HG03342 (cell line): ENCODE measurements at regions not wholly inside any gene's neighbourhood (a gene's known extent, or its start where the extent isn't known, plus 50 kb on each side); places are given as distances from the start of the nearest gene placed in this dataset.

Experiments
- ATAC-seq: cut with Tn5 transposase; IDR thresholded peaks from one replicate; pipeline ENCODE4 v1.9.1; 2021; ENCODE audit warnings: mild to moderate bottlenecking, moderate library complexity; ENCODE audit not compliant: unreplicated experiment

DNA sequence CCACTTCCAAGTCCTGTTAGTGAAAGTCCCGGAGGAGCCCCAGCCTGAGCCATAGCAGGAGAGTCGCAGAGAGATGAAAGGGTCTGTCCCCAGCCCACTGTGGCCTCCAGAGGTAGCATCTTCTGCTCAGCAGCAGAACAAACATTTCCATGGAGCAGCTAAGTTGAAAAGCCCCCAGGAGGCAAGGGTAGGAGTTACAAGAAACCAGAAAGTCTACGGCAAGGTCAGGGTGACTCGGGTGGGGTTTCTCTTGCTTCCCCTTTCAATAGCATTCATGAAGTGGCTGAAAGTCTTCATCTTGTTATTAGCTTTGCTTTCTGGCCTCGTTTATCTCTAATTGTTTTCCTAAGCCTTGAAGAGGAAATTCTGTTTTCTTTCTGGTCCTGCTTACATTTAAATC, 151.2 kb upstream of the DIO3 start:
- no peak for ATAC-seq

DNA sequence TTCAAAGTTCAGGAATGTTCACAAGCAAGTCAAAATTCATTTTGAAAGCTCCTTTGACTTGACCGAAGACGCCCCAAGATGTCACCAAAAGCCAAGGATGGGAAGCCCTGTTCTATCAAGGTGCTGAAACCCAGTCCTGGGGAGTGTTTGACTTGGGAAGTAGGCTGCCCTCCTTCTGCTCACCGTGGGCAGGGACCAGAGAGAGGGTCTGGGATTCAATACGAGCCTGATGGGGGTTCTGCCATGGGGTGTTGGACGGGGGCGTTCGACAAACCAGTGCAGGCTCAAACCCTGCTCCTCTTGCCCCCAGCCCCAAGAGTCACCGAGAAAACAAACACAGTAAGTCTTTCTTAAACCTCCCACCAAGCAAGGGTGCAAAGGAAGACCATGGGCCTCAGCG, 150.1 kb upstream of the DIO3 start:
- no peak for ATAC-seq

DNA sequence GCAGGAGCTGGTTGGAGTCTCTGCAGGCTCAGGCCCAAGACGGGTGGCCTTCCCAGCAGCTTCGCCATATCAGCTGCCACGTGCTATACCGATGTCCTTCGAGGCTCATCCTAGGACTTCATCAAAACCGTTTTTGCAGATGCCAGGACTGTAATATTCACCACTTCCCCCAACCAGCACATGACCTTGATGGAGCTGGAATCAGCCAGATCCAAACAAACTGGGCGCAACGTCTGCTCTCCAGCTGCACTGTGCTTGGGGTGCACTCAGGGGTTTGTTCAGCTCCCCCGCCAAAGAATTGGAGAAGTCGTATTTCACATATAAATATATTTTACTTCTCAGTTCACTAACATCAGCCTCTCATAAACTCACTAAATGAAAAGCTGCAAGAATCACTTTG, 149.5 kb upstream of the DIO3 start:
- no peak for ATAC-seq

DNA sequence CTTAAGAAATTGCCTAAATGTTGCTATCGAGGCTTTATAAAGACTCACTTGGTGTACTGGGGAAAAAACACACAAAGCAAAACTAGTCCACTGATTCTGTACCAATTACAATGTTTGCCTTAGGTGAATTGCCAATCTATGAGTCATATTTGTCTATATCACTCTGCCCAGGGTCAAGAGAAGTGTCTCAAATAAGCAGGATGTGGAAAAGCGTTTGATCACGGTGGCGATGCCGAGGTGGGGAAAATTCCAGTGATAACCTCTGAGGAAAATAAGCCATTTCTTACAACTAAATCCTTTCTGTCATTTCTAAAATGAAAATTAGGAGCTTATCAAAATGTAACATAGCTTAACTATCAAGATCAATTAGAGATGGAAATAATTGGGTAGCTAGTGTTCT, 148.6 kb upstream of the DIO3 start:
- no peak for ATAC-seq

DNA sequence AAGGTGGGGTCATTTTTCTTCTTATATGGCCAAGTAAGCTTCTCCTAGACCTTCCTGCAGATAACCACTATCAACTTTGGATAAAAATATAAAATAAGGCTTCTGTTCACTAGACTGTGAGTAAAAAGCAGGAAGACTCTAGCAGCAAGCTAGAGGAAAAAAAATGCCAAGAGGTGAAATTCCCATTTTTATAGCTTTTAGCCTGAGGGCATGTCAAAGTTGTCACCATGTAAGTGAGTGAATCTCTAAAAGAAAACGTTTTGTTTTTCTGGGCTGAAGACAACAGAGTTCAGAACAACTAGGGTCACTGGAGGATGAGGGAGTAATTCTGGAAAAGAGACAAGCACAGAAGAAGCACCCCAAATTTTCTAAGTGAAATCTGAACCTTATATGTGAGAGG, 143.9 kb upstream of the DIO3 start:
- no peak for ATAC-seq

DNA sequence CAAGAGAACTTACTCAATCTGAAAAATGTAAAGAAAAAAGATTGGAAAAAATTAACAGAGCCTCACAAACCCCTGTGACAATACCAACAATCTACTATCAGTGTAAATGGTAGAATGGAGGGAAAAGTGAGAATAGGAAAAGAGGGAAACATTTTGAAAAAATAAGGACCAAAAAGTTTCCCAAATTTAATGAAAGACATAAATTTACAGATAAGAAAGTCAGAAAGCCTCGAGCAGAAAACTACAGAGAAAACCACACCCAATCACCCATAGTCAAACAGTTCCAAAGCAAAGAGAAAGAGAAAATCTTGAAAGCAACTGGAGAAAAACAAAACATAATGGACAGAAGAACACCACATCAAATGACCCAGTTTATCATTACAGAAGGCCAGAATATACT, 142.7 kb upstream of the DIO3 start:
- ATAC-seq, result no peak

DNA sequence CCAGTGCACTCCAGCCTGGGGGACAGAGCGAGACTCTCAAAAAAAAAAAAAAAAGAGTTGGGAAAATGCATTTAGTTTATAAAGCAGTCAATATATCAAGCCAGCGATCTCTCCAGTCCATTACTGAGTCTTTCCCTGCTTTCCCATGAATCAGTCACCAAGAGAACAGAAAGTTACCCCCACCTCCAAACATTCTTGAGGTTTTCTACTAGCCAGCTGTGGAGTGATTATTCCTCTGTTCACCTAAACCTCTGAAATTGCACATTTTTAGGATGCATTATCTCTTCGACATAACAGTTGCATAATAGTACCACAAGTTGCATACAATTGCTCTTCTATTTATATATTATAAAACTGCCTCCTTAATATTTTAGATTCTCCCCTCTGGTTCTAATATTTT, 134.8 kb upstream of the DIO3 start:
- no peak for ATAC-seq

DNA sequence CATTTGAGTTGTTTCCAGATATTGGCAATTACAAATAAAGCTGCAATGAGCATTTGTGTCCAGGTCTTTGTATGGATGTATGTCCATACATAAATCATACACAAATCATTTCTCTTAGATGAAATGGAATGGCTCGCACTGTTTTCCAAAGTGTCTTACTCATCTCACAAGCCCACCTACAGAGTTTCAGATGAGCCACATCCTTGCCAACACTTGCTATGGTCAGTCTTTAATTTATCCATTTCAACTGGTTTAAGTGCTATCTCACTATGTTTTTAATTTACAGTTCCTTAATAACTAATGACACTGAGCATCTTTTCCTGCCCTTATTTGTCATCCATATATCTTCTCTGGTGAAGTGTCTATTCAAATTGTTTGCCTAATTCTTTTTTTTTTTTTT, 132.9 kb upstream of the DIO3 start:
- no peak for ATAC-seq

DNA sequence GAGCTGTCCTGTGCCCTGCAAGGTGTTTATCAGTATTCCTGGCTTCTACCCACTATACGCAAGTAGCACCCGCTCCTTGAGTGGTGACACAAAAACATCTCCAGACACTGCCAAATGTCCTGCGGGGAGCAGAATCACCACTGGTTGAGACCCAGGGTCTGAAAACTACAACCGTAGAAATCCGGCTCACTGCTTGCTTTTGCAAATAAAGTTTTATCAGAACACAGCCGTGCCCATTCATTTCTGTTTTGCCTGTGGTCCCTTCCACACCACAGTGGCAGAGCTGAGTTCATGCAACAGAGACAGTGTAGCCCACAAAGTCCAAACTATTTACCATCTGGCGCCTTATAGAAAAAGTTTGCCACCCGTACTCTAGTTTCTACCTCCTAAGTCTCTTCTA, 125.7 kb upstream of the DIO3 start:
- no peak for ATAC-seq

DNA sequence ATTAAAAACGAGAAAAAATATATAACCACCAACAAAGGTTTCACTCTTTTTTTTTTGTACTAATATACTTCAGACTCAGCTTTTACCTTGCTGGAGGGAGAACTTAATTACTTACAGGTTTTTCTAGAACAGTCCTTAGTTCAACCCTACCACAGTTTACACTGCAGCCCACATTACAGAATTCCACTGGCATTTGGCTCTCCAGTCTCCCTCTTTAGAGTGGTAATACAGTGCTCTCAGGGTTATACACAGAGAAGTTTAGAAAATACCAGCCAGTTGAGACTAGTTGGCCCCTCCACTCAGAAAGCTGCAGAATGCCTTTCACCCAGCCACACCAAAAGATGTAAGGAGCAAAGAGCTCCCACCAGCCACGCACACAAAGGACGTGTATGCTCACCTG, 122.3 kb upstream of the DIO3 start:
- no peak for ATAC-seq

DNA sequence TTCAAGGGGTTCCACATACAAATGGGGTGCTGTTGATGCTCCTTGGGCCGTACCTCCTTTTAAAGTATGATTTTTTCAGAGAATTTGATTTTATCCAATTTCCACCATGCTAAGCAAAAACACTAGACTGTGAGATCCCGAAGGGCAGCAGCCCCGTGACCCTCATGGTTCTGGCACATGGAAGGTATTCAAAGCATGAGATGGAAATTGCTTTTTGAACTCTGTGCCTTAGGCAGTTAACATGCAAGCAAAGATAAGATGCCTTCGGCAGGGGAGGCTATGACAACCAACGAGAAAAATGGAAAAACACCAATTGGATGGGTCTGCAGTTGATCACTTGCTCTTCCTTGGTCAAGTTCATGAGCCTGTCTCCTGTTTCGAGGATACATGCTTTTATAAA, 120.8 kb upstream of the DIO3 start:
- ATAC-seq, result no peak

DNA sequence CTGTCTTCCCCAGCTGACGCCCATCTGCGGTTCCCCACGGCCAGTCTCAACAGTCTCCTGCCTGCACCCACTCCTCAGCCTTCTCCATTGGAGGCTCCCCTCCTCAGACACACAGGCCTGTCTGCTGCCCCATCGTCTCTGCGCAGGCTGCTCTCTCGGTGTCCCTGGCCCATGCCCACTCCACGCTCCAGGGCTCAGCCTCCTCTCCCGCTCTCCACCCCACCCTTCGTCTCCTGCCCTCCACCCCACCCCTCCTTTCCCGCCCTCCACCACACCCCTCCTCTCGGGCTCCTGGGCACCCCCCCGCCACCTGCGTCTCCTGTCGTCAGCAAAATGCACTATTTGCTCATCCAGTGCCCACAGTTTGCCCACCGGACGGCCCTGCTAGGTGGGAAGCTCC, 119.6 kb upstream of the DIO3 start:
- no peak for ATAC-seq

DNA sequence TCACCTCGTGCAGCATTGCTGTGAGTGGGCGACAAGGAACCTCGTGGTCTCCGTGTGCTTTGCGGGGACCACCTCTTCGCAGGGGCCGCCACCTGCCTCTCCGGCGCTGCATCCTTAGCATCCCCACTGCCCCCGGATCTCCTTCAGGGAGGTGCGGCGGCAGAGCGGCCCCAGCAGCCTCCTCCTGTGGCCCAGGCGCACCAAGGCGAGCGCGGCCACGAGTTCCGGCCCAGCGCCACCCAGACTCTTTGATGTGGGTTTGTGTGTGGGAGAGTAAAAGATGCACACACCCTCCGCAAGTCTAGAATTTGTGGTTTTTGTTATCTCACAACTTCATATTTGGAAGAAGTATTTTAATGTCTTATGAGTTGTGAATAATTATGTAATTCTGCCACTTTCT, 118.8 kb upstream of the DIO3 start:
- ATAC-seq, result no peak

DNA sequence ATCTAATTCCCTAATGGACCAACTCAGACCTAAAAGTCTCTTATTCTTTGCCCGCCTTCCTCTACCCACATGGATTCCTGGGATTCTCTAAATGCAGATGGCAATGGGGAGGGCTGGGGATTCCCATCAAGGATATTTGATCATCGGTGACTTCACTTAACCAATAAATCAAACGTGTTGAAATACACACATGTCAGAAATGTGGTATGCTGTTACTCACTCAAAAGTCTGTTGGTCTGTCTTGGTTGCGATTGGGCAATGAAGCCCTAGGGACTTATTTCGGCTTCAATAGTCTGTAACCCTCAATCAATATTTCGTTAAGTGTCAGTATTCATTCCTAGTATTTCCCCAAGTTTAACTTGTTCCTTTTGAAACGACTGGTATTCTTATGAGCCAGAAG, 117.2 kb upstream of the DIO3 start:
- no peak for ATAC-seq

DNA sequence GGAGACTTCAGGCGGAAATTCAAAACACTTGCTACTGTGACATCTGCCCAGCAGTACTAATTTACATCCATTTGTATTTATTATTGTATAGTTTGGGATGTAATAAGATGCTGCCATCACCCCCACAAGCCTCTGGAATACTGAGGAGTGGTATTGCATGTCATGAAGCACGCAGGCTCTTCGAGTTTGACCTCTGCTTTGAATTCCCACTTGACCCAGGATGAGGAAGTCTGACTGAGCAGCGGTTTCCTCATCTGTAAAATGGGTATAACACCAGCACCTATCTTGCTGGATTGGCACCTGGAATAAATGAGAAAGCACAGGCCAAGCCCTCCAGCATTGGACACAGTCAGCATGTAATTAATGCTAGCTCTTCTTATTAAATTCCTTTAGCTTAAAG, 116.0 kb upstream of the DIO3 start:
- ATAC-seq, result no peak

DNA sequence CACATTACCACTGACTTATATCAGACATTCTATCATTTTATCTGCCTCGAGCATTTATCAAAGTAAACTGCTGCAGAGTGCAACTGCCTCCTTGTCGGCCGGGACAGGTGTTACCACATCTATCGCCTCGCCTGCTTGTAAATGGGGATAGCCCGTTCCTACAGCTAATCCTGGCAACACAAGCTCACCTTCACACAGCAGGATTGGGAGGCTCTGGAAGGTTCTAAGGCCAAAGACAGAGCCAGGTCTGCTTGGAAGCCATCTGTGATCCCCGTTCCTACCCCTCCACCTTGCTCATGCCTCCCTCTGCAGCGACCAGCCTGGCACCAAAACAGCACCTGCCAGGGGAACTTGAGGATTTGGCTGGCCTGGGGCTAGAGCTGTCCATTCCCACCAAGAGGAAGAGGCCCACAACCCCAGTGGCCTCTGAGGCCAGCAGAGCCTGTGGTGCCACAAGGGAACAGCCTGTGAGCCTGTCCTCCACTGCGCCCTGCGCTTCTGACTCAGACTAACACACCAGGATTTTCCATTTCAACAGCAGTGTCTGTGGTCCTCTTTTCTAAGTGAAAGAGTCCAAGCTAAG, 114.8 kb upstream of the DIO3 start:
- ATAC-seq, result no peak

DNA sequence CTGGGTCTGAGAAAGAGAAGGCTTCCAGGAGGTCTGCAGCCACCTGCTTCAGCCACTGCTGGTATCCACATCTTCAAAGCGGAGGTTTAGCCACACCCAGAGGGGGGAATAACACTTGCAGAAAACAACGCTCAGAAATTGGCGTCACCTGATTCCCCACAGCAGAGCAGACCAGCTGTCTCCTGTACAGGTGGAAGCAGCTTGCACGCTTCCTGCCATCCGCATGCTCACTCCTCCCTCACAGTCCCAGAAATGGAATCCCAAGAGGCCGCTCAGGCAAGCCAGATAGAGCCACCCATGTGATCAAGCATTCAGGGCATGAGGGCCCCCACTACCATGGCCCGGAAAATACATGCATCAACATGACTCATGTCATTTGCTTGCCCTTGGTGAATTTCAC, 112.2 kb upstream of the DIO3 start:
- ATAC-seq, result no peak

DNA sequence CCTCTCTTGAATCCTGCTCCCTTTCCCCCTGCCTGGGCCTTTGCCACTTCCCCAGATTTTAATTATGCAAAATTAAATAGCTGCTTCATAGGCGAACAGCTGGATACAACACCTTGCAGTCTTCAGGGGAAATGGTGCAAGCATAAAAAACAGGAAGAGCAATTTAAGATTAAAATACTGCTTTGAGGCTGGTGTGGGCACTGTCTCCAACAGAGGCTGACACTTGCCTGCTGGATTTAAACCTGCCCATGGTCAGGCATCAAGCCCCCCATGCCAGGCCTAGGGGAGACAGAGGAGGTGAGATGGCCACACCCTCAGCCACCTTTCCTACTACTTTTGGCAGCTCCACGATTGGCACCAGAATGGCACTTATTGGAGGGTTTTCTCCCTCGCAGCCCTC, 110.1 kb upstream of the DIO3 start:
- ATAC-seq, result no peak

DNA sequence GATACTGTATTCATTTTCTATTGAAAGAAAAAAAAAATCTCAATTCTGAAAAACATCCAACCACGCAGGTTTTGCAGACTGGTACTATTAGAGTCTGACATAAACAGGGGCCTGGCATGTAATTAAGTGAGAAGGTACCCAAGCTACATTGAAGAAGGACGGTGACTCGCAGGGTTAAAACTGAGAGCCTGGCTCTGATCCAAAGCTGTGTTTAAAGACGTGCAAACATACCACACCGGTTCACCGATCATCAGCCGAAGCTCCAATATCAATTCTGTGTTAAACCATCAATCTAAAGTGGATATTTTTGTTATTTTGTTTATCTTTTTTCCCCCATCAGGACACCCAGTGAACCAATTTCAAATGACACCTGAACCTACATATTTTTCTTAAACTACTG, 108.1 kb upstream of the DIO3 start:
- ATAC-seq, result no peak

DNA sequence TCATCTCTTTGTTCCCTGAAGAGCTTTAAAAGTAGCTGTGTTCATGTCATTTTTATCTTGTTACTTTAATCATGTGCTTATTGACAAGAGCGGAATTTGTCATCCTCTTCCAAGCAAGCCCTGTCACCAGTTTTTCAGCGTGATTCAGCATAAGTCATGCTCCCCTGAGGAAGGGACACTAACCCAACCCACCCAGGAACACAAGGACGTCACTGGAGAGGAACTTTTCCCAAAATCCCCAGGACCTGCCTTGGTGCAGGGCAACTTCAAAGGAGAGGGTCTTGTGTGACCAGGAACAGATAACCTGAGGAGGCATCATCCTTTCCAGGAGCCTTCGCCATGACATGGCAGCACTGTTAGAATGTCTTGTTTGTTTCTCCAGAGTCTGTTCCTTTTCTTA, 107.1 kb upstream of the DIO3 start:
- ATAC-seq, result no peak

DNA sequence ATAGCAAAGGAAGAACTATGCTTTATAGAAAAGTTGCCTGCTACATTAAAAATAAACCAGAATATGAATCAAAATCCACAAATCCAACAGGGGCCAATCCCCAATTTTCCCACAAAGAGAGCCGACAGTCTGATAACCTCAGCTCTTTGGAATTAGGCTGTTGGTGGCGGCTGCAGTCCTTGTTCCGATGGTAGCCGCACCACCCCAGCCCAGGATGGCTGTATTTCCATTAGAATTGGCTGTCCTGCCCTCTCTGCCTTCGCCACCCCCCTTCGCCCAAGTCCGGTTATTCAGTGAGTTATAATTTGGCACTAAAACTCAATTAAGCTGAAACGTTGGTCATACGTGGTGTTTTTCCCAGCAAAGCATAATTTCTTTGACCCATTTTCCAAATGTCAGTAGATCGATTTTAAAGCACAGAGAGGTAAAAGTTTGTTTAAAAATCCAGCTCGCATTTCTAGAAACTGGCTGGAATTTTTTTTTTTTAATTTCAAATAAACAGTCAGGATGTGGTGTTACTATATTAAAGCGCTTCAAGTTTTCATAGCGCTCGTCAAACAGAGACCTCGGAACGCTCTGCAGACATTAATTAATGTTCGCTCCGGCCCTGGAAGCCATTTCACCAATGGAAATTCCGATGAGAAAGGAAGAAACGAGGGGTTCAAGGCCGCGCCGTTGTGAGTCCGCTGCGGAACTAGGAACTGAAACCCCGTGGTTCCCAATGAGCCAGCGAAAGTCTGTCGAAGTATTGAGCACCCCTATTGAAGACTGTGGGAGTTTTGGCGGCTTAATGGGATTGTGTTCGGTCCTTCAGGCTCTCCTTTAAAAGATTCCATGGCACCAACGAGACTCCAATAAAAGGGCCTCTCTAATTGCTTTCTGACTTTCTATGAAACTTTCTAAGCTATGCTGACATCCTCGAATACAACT, 104.8 kb upstream of the DIO3 start:
- ATAC-seq, result no peak

DNA sequence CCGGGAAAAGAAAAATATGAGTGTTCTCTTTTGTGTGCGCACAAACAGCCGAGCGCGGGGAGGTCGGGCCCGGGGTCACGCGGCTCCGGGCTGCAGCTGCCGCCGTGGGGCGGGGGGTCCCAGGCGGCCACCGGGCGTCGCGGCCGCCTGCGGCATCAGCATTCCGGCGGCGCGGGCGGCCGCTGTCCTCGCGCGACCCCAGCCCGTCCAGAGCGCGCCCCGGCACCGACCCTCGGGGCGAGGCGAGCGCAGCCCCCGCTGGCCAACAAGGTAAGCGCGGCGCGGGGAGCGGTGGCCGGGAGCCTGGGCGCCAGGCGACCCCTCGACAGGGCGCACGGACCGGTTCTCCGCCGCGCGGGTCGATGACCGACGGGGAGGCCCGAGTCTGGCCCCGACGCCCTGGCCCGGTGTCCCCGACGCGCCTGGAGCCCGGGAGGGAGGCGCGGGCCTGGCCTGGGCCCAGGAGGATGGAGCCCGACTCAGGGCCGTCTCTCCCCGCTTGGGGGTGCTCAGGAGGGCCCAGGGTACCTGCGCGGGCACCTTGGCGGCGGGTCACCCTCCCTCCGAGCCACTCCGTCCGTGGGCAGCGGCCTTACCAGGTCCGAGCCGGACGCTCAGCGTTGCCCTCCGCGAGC, 103.9 kb upstream of the DIO3 start:
- ATAC-seq, result no peak
